PC-3 (cell line): ENCODE measurements at regions not wholly inside any gene's neighbourhood (a gene's known extent, or its start where the extent isn't known, plus 50 kb on each side); places are given as distances from the start of the nearest gene placed in this dataset.
A peak's percentile ranks its signal among the peaks of the same experiment; 100 is the strongest.

Source experiments
- ATAC-seq: fragments of 200-7000 bp; cut with Tn5 transposase; 2 replicates; pipeline ENCODE4 v1.9.1; 2020; ENCODE audit warnings: mild to moderate bottlenecking, moderate library complexity
- BruUV-seq: library from RNA; stranded (reverse); fragments of 400-500 nt; replicated peaks from 2 replicates; lab custom pipeline; 2021; lab: Mats Ljungman, UMichigan
- CTCF ChIA-PET: fragments of 300-600 bp; sonication (Branson Sonifier 250); formaldehyde crosslinking; loops from one replicate; lab custom pipeline; 2022; ENCODE audit warnings: antibody characterized with exemption; lab: Charles Lee
- POLR2A ChIA-PET: fragments of 300-600 bp; sonication (Branson Sonifier 250); formaldehyde crosslinking; loops from one replicate; lab custom pipeline; 2022; ENCODE audit warnings: antibody characterized with exemption; ENCODE audit not compliant: unreplicated experiment; lab: Charles Lee
- DNase-seq: peaks from one replicate; pipeline ENCODE4 v3.0.0-alpha.2; 2015
- H2AFZ ChIP-seq: fragments of 300-600 bp; sonication (generic); 2 replicates; pipeline ENCODE4 v1.6.0; 2016; ENCODE audit warnings: antibody characterized with exemption, low read length
- H3F3A ChIP-seq: fragments of 300-600 bp; sonication (generic); one replicate; pipeline ENCODE4 v1.6.0; 2017; ENCODE audit warnings: antibody characterized with exemption, low read length, control low read depth, mild to moderate bottlenecking; ENCODE audit not compliant: unreplicated experiment
- H3K27ac ChIP-seq: fragments of 300-600 bp; sonication (generic); 2 replicates; pipeline ENCODE4 v1.5.1; 2016; ENCODE audit warnings: mild to moderate bottlenecking, low read length
- H3K27me3 ChIP-seq: fragments of 300-600 bp; sonication (generic); 2 replicates; pipeline ENCODE4 v1.6.1; 2016; ENCODE audit warnings: low read length, mixed read lengths
- H3K36me3 ChIP-seq: fragments of 300-600 bp; sonication (generic); 2 replicates; pipeline ENCODE4 v1.6.1; 2016; ENCODE audit warnings: low read depth, mixed run types, low read length, mixed read lengths
- H3K4me1 ChIP-seq: fragments of 300-600 bp; sonication (generic); 2 replicates; pipeline ENCODE4 v1.5.1; 2016; ENCODE audit warnings: low read length; ENCODE audit not compliant: insufficient read depth
- H3K4me2 ChIP-seq: fragments of 300-600 bp; sonication (generic); 2 replicates; pipeline ENCODE4 v1.6.0; 2016; ENCODE audit warnings: low read length
- H3K4me3 ChIP-seq: fragments of 300-600 bp; sonication (generic); 2 replicates; pipeline ENCODE4 v1.5.1; 2016; ENCODE audit warnings: mild to moderate bottlenecking, low read length, mixed read lengths
- H3K79me2 ChIP-seq: fragments of 300-600 bp; sonication (generic); 2 replicates; pipeline ENCODE4 v1.6.1; 2017; ENCODE audit warnings: low read length, mixed read lengths
- H3K9ac ChIP-seq: fragments of 300-600 bp; sonication (generic); 2 replicates; pipeline ENCODE4 v1.6.0; 2016; ENCODE audit warnings: mild to moderate bottlenecking, low read length
- H3K9me2 ChIP-seq: fragments of 300-600 bp; sonication (generic); replicated peaks from 2 replicates; pipeline ENCODE4 v1.6.1; 2016; ENCODE audit warnings: mixed run types, low read length, mixed read lengths
- H3K9me3 ChIP-seq: fragments of 300-600 bp; sonication (generic); 2 replicates; pipeline ENCODE4 v1.6.1; 2016; ENCODE audit warnings: low read length, mixed read lengths
- H4K20me1 ChIP-seq: fragments of 300-600 bp; sonication (generic); 2 replicates; pipeline ENCODE4 v1.6.1; 2016; ENCODE audit warnings: low read length, mixed read lengths
- CTCF ChIP-seq: fragments of 300-600 bp; sonication (generic); conservative IDR thresholded peaks from 2 replicates; pipeline ENCODE4 v1.5.1; 2017; ENCODE audit warnings: antibody characterized with exemption, low read depth, mild to moderate bottlenecking, low read length
- EZH2 ChIP-seq: fragments of 300-600 bp; sonication (generic); IDR thresholded peaks from one replicate; pipeline ENCODE4 v1.6.1; 2017; ENCODE audit warnings: antibody characterized with exemption, mild to moderate bottlenecking, low read length; ENCODE audit not compliant: unreplicated experiment
- EZH2phosphoT487 ChIP-seq: fragments of 300-600 bp; sonication (generic); IDR thresholded peaks from 2 replicates; pipeline ENCODE4 v1.6.1; 2018; ENCODE audit warnings: mild to moderate bottlenecking, antibody characterized with exemption, low read length, borderline replicate concordance
- intact Hi-C: fragments of 100-400 bp; cut with micrococcal nuclease; formaldehyde crosslinking; loops from 2 replicates; pipeline ENCODE4 v1.9.0; 2023

DNA sequence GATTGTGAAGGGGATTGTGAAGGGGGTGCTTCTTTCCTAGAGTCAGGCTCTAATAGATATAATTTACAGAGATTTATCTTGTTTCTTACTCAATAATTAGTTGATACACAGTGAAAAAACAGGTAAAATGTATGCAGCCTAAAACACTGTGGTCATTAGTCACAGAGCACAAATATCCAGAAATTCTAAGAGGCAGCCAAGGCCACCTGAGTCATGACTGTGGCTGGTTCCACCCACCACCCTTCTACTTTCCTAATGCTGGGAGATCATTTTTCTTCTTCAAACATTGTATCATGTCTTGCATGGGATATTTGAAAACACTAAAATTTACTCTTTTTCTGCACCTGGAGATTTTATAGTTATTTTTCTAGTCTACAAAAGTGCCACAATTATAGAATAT is 181.6 kb downstream of the OTOR start:
- intact Hi-C loops, result no loop called here
- TF ChIP-seq CTCF (no peak), EZH2phosphoT487 (no peak), EZH2 (no peak)
- no peak for ATAC-seq
- Histone ChIP-seq H2AFZ (no peak overlapping the region), H3K4me1 (no peaks in the 10 kb centered on the region), H3K27me3 (peaks cover 17% of the 10 kb centered on the region), H3K9me3 (no peaks in the 10 kb centered on the region), H3K36me3 (no peaks in the 10 kb centered on the region), H3K9ac (no peak overlapping the region), H3K27ac (no peak overlapping the region), H3K4me3 (no peak overlapping the region), H3K9me2 (no peaks in the 10 kb centered on the region), H3K4me2 (no peak overlapping the region), H3F3A (no peaks in the 10 kb centered on the region), H4K20me1 (no peaks in the 10 kb centered on the region), H3K79me2 (no peaks in the 10 kb centered on the region)
- no TSS peak for BruUV-seq
- POLR2A ChIA-PET, result no interaction called here
- CTCF ChIA-PET, result no interaction called here
- peak; percentile 42 for DNase-seq

DNA sequence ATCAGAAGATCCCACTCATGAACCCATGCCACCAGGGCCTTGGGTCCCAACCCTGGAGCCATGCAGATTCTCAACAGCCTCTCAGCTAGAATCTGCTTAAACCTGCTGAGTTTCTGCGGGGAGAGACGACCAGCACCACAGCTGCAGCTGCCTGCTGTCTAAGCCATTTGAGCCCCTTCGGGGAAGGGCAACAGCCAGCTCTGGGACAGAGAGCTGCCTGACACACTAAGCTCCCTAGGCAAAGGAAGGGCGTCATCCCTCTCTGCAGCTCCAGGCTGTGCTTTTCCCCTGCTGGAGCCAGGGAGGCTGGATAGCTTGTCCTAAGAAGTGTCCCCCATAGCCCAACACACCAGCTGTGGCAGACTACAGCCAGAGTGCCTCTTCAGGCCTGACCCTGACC is 182.5 kb downstream of the OTOR start:
- H3K36me3 ChIP-seq, result no peaks in the 10 kb centered on the region
- no peak overlapping the region for H2AFZ ChIP-seq
- no peak for DNase-seq
- no peak overlapping the region for H3K9ac ChIP-seq
- no peak overlapping the region for H3K4me3 ChIP-seq
- H3K79me2 ChIP-seq, result no peaks in the 10 kb centered on the region
- H3K4me1 ChIP-seq, result no peaks in the 10 kb centered on the region
- CTCF ChIA-PET, result no interaction called here
- no peak overlapping the region for H3K4me2 ChIP-seq
- no peak overlapping the region for H3K27ac ChIP-seq
- H3K9me2 ChIP-seq, result no peaks in the 10 kb centered on the region
- H3K27me3 ChIP-seq, result peaks cover 15% of the 10 kb centered on the region; the same call in 1 of the 2 replicates
- H3F3A ChIP-seq, result no peaks in the 10 kb centered on the region
- TF ChIP-seq CTCF, result no peak
- TF ChIP-seq EZH2, result no peak
- TF ChIP-seq EZH2phosphoT487, result no peak
- POLR2A ChIA-PET, result no interaction called here
- H3K9me3 ChIP-seq, result no peaks in the 10 kb centered on the region
- BruUV-seq, result no TSS peak
- no peak for ATAC-seq
- no peaks in the 10 kb centered on the region for H4K20me1 ChIP-seq
- intact Hi-C loops, result no loop called here

DNA sequence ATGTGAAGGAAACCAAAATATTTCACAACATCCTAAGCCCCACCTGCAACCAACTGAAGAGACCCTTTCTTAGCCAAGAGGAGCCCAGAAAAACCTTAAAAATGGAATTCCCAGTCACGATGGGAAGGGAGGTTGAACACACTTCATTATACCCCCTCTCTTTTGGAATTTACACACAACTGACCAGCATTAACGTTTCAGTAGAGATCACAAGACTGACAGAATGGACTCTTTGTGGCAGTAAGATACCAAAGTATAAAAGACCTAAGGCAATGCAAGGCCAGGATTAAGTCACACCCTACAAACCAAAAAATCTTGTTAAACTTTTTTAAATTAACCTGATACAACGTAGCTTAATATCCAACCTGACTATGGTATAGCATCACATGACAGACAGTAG is 190.9 kb downstream of the OTOR start:
- ChIA-PET CTCF (no interaction called here), POLR2A (no interaction called here)
- DNase-seq, result no peak
- TF ChIP-seq EZH2 (no peak), CTCF (no peak), EZH2phosphoT487 (no peak)
- Histone ChIP-seq H3K27me3 (peaks cover 8% of the 10 kb centered on the region), H3K9me2 (no peaks in the 10 kb centered on the region), H3F3A (no peaks in the 10 kb centered on the region), H2AFZ (no peak overlapping the region), H3K9ac (no peak overlapping the region), H3K27ac (no peak overlapping the region), H3K4me2 (no peak overlapping the region), H3K36me3 (no peaks in the 10 kb centered on the region), H3K9me3 (no peaks in the 10 kb centered on the region), H4K20me1 (no peaks in the 10 kb centered on the region), H3K4me3 (no peak overlapping the region), H3K4me1 (no peaks in the 10 kb centered on the region), H3K79me2 (no peaks in the 10 kb centered on the region)
- intact Hi-C loops, result no loop called here
- no peak for ATAC-seq
- no TSS peak for BruUV-seq
